Endothelial cell of umbilical vein (primary cell): ENCODE measurements at regions not wholly inside any gene's neighbourhood (a gene's known extent, or its start where the extent isn't known, plus 50 kb on each side); places are given as distances from the start of the nearest gene placed in this dataset.

Experiments
- BruUV-seq: library from RNA; stranded (reverse); fragments of 400-500 nt; replicated peaks from 2 replicates; lab custom pipeline; 2021; lab: Mats Ljungman, UMichigan
- CTCF ChIA-PET: fragments of 300-600, 350-600 bp; sonication (Branson Sonifier 250); formaldehyde crosslinking; loops from one replicate; lab custom pipeline; 2021; ENCODE audit warnings: antibody characterized with exemption, inconsistent platforms; lab: Charles Lee
- POLR2A ChIA-PET: fragments of 300-600, 350-600 bp; sonication (Branson Sonifier 250); formaldehyde crosslinking; loops from one replicate; lab custom pipeline; 2021; ENCODE audit warnings: antibody characterized with exemption, inconsistent platforms; lab: Charles Lee
- DNase-seq: peaks from one replicate; pipeline ENCODE4 v3.0.0-alpha.2; 2011; ENCODE audit warnings: low read depth, low spot score
- FAIRE-seq: peaks from 2 replicates; lab custom pipeline; 2011; peaks lifted over from hg19 to GRCh38; lab: Jason Lieb, UNC
- H2AFZ ChIP-seq: 2 replicates; pipeline ENCODE4 v1.6.0; 2012; ENCODE audit warnings: low read depth, low read length, control low read depth, inconsistent platforms
- H3K27ac ChIP-seq: 2 replicates; pipeline ENCODE4 v1.5.1; 2011; ENCODE audit warnings: low read depth, mild to moderate bottlenecking, control low read depth, low read length, moderate library complexity; ENCODE audit not compliant: insufficient read depth
- H3K27me3 ChIP-seq, 2 experiments: 2 replicates each; pipeline versions ENCODE4 v1.6.0 to v1.6.1; 2011; ENCODE audit warnings: low read length in 2 of 2, mixed read lengths in 1 of 2; ENCODE audit not compliant: control insufficient read depth in 2 of 2, insufficient read depth in 2 of 2
- H3K36me3 ChIP-seq, 2 experiments: 2 replicates in 1 of 2; 3 replicates in 1 of 2; pipeline ENCODE4 v1.5.1; 2011; ENCODE audit warnings: low read length in 2 of 2, mild to moderate bottlenecking in 1 of 2, moderate library complexity in 1 of 2; ENCODE audit not compliant: control insufficient read depth in 2 of 2, insufficient read depth in 2 of 2; ENCODE audit errors: extremely low read depth in 1 of 2
- H3K4me1 ChIP-seq: 3 replicates; pipeline ENCODE4 v1.5.1; 2011; ENCODE audit warnings: mild to moderate bottlenecking, low read length; ENCODE audit not compliant: control insufficient read depth, insufficient read depth; ENCODE audit errors: extremely low read depth
- H3K4me2 ChIP-seq: 2 replicates; pipeline ENCODE4 v1.6.1; 2011; ENCODE audit warnings: low read length, control low read depth, mixed read lengths; ENCODE audit not compliant: insufficient read depth
- H3K4me3 ChIP-seq, 3 experiments: fragments of 200-600 bp in 1 of 3; sonication (generic), shearing (Covaris generic) in 1 of 3; replicated peaks in 1 of 3; 2 replicates each; pipeline ENCODE4 v1.5.1; 2011 to 2016; ENCODE audit warnings: control low read depth in 3 of 3, low read length in 3 of 3, mild to moderate bottlenecking in 2 of 3, inconsistent platforms in 1 of 3, low read depth in 1 of 3, moderate library complexity in 1 of 3; ENCODE audit not compliant: insufficient read depth in 1 of 3
- H3K79me2 ChIP-seq: 2 replicates; pipeline ENCODE4 v1.6.0; 2012; ENCODE audit warnings: low read length, inconsistent platforms; ENCODE audit not compliant: control insufficient read depth, insufficient read depth
- H3K9ac ChIP-seq: replicated peaks from 2 replicates; pipeline ENCODE3; 2011; ENCODE audit warnings: low read length, control low read depth; ENCODE audit not compliant: insufficient read depth; ENCODE audit errors: extremely low read depth
- H3K9me1 ChIP-seq: replicated peaks from 3 replicates; pipeline ENCODE4 v1.6.0; 2011; ENCODE audit warnings: mild to moderate bottlenecking, low read length; ENCODE audit not compliant: control insufficient read depth, insufficient read depth; ENCODE audit errors: extremely low read depth
- H3K9me3 ChIP-seq: replicated peaks from 2 replicates; pipeline ENCODE4 v1.5.1; 2012; ENCODE audit warnings: low read length, inconsistent platforms; ENCODE audit not compliant: control insufficient read depth, insufficient read depth
- H4K20me1 ChIP-seq: replicated peaks from 2 replicates; pipeline ENCODE3; 2011; ENCODE audit warnings: mild to moderate bottlenecking, low read length; ENCODE audit not compliant: control insufficient read depth, insufficient read depth; ENCODE audit errors: extremely low read depth
- EZH2 ChIP-seq: IDR thresholded peaks from 2 replicates; pipeline ENCODE4 v1.6.1; 2012; ENCODE audit warnings: borderline replicate concordance, low read depth, mild to moderate bottlenecking, moderate library complexity, low read length, inconsistent platforms; ENCODE audit not compliant: severe bottlenecking
- FOS ChIP-seq: IDR thresholded peaks from 2 replicates; pipeline ENCODE4 v1.6.1; 2011; ENCODE audit warnings: mild to moderate bottlenecking, low read length, moderate library complexity, borderline replicate concordance; ENCODE audit not compliant: insufficient read depth
- GATA2 ChIP-seq: IDR thresholded peaks from 2 replicates; pipeline ENCODE4 v1.7.0; 2011; ENCODE audit warnings: low read depth, mild to moderate bottlenecking, moderate library complexity, mixed read lengths, low read length; ENCODE audit not compliant: insufficient read length, insufficient read depth
- JUN ChIP-seq: IDR thresholded peaks from 2 replicates; pipeline ENCODE4 v1.6.1; 2011; ENCODE audit warnings: borderline replicate concordance, low read depth; ENCODE audit not compliant: insufficient read length, insufficient read depth
- MYC ChIP-seq: IDR thresholded peaks from one replicate; pipeline ENCODE4 v1.6.1; 2011; ENCODE audit warnings: mild to moderate bottlenecking, low read depth, low read length
- POLR2A ChIP-seq: IDR thresholded peaks from 2 replicates; pipeline ENCODE4 v1.6.1; 2012; ENCODE audit warnings: low read depth, mild to moderate bottlenecking, control low read depth, low read length
- POLR2AphosphoS5 ChIP-seq: IDR thresholded peaks from 2 replicates; pipeline ENCODE4 v1.6.1; 2012; ENCODE audit warnings: low read depth, mild to moderate bottlenecking, control low read depth, low read length, moderate library complexity; ENCODE audit not compliant: insufficient read depth
- dilution Hi-C: fragments of 300-500 bp; cut with MboI; formaldehyde crosslinking; loops from one replicate; pipeline ENCODE4 v1.15.0; 2019; ENCODE audit warnings: low sequenced_read_pairs; ENCODE audit not compliant: extremely low pct_ligation_motif_present
- intact Hi-C: fragments of 100-400 bp; cut with micrococcal nuclease; formaldehyde crosslinking; loops from one replicate; pipeline ENCODE4 v1.10.0; 2022
- TF ChIP-seq, protein P1 (sequence below): IDR thresholded peaks from 2 replicates; pipeline ENCODE4 v1.6.1; 2011; ENCODE audit not compliant: insufficient read depth, insufficient read length
- TF ChIP-seq, protein P2 (sequence below), 2 donors: IDR thresholded peaks; 1 replicate in 1 of 2; 2 replicates in 1 of 2; pipeline ENCODE4 v1.5.1; 2011; ENCODE audit warnings: low read length in 2 of 2, mild to moderate bottlenecking in 2 of 2, moderate library complexity in 2 of 2, control low read depth in 1 of 2, inconsistent platforms in 1 of 2, low read depth in 1 of 2; ENCODE audit not compliant: insufficient read depth in 1 of 2; ENCODE audit errors: extremely low read depth in 1 of 2

DNA sequence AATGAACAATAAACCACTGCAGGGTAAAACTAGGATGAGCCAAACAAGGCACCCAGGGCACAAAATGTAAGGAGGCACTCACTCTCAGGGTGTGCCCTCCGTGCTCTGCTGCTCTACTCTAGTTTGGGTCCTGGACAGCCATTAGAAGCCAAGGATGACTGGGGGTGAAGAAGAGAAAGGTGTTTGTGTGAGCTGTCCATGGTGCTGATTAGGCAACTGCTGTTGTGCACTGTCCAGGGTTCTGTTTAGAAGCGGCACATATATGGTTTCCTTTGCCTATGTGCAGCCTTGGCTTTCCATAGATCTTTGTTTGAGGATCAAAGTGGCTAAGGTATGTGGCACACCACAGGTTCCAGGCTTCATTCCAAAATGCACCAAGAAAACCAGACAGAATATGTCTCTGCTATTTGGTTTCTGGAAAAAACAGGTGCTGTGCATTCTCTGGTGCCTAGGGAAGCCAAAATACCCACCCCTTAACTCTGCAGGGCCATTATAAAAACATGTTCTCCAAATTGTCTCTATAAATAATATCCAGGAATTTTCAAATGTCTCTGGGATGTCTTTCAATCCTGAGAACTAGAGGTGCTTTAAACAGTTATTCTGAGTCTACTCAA is 123.5 kb downstream of the CBLN1 start:
- Histone ChIP-seq H3K4me2 (no peak overlapping the region), H4K20me1 (no peaks in the 10 kb centered on the region), H3K36me3 (no peaks in the 10 kb centered on the region), H3K9ac (no peak overlapping the region), H3K9me3 (peaks cover 4% of the 10 kb centered on the region), H3K9me1 (no peaks in the 10 kb centered on the region), H3K4me1 (no peaks in the 10 kb centered on the region), H3K4me3 (no peak overlapping the region), H2AFZ (no peak overlapping the region), H3K27me3 (no peaks in the 10 kb centered on the region), H3K79me2 (no peaks in the 10 kb centered on the region), H3K27ac (no peak overlapping the region)
- no TSS peak for BruUV-seq
- no peak for FAIRE-seq
- CTCF ChIA-PET = no interaction called here
- dilution Hi-C loops = no loop called here
- TF ChIP-seq MYC (no peak), JUN (no peak), FOS (no peak), POLR2A (no peak), EZH2 (no peak), POLR2AphosphoS5 (no peak), GATA2 (no peak)
- TF ChIP-seq, protein P1, sequence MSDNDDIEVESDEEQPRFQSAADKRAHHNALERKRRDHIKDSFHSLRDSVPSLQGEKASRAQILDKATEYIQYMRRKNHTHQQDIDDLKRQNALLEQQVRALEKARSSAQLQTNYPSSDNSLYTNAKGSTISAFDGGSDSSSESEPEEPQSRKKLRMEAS = no peak
- TF ChIP-seq, protein P2, sequence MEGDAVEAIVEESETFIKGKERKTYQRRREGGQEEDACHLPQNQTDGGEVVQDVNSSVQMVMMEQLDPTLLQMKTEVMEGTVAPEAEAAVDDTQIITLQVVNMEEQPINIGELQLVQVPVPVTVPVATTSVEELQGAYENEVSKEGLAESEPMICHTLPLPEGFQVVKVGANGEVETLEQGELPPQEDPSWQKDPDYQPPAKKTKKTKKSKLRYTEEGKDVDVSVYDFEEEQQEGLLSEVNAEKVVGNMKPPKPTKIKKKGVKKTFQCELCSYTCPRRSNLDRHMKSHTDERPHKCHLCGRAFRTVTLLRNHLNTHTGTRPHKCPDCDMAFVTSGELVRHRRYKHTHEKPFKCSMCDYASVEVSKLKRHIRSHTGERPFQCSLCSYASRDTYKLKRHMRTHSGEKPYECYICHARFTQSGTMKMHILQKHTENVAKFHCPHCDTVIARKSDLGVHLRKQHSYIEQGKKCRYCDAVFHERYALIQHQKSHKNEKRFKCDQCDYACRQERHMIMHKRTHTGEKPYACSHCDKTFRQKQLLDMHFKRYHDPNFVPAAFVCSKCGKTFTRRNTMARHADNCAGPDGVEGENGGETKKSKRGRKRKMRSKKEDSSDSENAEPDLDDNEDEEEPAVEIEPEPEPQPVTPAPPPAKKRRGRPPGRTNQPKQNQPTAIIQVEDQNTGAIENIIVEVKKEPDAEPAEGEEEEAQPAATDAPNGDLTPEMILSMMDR (IDR thresholded peaks at IDR 0.05; ENCODE audit: extremely low read depth in 1 of 2, insufficient read depth in 1 of 2, low read depth in 1 of 2, low read length in 2 of 2) = no peak
- intact Hi-C loops = no loop called here
- POLR2A ChIA-PET = no interaction called here
- no peak for DNase-seq
